HFFc6 (cell line): ENCODE measurements at regions not wholly inside any gene's neighbourhood (a gene's known extent, or its start where the extent isn't known, plus 50 kb on each side); places are given as distances from the start of the nearest gene placed in this dataset.
"Not testable (repeated sequence)": the region's sequence is repeated elsewhere in the genome, so short reads cannot be mapped to it uniquely, and the experiment has no call there.

Experiments used
- DNase-seq: peaks from one replicate; pipeline ENCODE4 v3.0.0-alpha.2; 2018
- H3K27ac Mint-ChIP-seq: 2 replicates; pipeline ENCODE4 v1.8.0; 2020; ENCODE audit warnings: mild to moderate bottlenecking, mixed read lengths
- H3K27me3 Mint-ChIP-seq: 2 replicates; pipeline ENCODE4 v1.8.0; 2021; ENCODE audit warnings: mild to moderate bottlenecking, moderate library complexity, mixed read lengths; ENCODE audit not compliant: insufficient read depth
- H3K36me3 Mint-ChIP-seq: 2 replicates; pipeline ENCODE4 v1.8.0; 2021; ENCODE audit warnings: low read depth, mixed read lengths
- H3K4me1 Mint-ChIP-seq: 2 replicates; pipeline ENCODE4 v1.8.0; 2020; ENCODE audit warnings: low read depth, mixed read lengths
- H3K4me3 Mint-ChIP-seq: 2 replicates; pipeline ENCODE4 v1.8.0; 2020; ENCODE audit warnings: mild to moderate bottlenecking, moderate library complexity, mixed read lengths
- H3K9me3 Mint-ChIP-seq: 2 replicates; pipeline ENCODE4 v1.8.0; 2020; ENCODE audit warnings: mild to moderate bottlenecking, mixed read lengths
- TF ChIP-seq, protein P1 (sequence below): fragments of 200-600 bp; sonication (generic); IDR thresholded peaks from 2 replicates; pipeline ENCODE4 v1.5.0; 2021; ENCODE audit warnings: antibody characterized with exemption, mild to moderate bottlenecking

DNA sequence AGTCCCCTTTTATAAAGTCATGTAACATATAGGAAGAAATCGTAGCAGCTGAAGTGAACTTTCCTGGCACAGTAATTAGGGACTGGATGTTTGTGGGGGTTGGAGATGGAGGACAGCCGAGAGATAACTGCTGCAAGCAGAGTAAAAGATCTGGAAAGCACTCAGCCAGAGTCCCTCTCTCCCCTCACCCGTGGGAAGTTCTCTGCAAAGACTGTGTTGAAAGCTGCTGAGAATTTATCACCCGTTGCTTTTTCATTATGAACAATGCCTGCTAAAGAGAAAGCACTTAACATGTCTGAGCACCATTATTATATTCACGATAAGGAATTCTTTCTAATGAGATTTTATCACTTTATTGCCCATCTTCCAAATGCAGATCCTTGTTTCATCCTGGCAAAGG is 248.8 kb downstream of the SHOX2 start:
- TF ChIP-seq, protein P1, sequence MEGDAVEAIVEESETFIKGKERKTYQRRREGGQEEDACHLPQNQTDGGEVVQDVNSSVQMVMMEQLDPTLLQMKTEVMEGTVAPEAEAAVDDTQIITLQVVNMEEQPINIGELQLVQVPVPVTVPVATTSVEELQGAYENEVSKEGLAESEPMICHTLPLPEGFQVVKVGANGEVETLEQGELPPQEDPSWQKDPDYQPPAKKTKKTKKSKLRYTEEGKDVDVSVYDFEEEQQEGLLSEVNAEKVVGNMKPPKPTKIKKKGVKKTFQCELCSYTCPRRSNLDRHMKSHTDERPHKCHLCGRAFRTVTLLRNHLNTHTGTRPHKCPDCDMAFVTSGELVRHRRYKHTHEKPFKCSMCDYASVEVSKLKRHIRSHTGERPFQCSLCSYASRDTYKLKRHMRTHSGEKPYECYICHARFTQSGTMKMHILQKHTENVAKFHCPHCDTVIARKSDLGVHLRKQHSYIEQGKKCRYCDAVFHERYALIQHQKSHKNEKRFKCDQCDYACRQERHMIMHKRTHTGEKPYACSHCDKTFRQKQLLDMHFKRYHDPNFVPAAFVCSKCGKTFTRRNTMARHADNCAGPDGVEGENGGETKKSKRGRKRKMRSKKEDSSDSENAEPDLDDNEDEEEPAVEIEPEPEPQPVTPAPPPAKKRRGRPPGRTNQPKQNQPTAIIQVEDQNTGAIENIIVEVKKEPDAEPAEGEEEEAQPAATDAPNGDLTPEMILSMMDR: no peak
- H3K27me3 Mint-ChIP-seq: no peaks in the 10 kb centered on the region; the same call in 1 of the 2 replicates
- H3K9me3 Mint-ChIP-seq: peaks cover 5% of the 10 kb centered on the region; the same call in 1 of the 2 replicates
- no peak for DNase-seq
- H3K4me3 Mint-ChIP-seq: no peak overlapping the region
- H3K4me1 Mint-ChIP-seq: peaks cover 21% of the 10 kb centered on the region
- H3K36me3 Mint-ChIP-seq: 0 out of 2 replicates have a peak, but pooled peaks cover 5% of the 10 kb centered on the region
- no peak overlapping the region for H3K27ac Mint-ChIP-seq

DNA sequence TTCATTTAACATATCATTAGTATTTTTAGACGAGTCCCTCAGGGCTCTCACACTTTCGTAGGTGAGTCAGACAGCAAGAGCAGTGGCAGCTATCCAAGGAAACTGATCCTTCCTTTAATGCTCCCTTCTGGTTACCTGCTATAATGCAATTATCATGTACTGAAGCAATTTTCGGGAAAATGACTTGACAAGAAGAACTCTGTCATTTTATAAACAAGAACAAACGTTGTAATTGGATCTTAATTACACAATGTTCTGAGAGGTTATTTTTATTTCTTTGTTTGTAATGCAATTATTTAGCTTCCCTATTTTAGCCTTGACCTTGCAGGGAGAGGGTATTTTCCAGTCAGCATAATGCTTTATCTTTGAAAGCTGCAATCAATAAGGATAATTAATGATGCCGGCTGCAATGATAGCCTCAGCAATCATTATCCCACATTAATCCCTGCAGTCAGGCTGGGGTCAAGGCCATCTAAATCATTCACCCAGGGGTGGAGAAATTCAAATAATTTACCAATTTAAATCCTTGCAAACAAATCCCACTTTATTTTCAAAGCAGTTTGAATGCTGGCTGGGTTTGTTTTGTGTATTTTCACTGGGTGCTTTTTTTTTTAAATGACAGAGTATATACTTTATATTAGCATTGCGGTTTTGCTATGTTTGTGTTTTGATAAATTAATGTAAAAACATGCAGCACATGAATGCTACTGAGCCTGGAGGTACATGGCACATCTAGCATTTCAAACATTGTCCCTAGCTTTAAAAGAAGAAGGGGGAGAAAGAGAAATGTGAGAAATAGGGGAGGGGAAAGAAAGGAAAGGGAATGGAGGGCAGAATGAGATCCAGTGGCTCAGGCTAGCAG is 249.9 kb downstream of the SHOX2 start:
- TF ChIP-seq, protein P1: no peak
- DNase-seq: no peak
- Mint-ChIP-seq H3K36me3 (0 out of 2 replicates have a peak, but pooled peaks cover 5% of the 10 kb centered on the region), H3K9me3 (peaks cover 5% of the 10 kb centered on the region; the same call in 1 of the 2 replicates), H3K27me3 (no peaks in the 10 kb centered on the region; the same call in 1 of the 2 replicates), H3K27ac (no peak overlapping the region), H3K4me3 (no peak overlapping the region), H3K4me1 (peaks cover 17% of the 10 kb centered on the region)

GRCh38 chr3:157845839-157846238 is 260.4 kb downstream of the SHOX2 start:
- not testable (repeated sequence) for H3K36me3 Mint-ChIP-seq, H3K9me3 Mint-ChIP-seq, H3K27ac Mint-ChIP-seq, H3K27me3 Mint-ChIP-seq, H3K4me1 Mint-ChIP-seq, H3K4me3 Mint-ChIP-seq, DNase-seq

DNA sequence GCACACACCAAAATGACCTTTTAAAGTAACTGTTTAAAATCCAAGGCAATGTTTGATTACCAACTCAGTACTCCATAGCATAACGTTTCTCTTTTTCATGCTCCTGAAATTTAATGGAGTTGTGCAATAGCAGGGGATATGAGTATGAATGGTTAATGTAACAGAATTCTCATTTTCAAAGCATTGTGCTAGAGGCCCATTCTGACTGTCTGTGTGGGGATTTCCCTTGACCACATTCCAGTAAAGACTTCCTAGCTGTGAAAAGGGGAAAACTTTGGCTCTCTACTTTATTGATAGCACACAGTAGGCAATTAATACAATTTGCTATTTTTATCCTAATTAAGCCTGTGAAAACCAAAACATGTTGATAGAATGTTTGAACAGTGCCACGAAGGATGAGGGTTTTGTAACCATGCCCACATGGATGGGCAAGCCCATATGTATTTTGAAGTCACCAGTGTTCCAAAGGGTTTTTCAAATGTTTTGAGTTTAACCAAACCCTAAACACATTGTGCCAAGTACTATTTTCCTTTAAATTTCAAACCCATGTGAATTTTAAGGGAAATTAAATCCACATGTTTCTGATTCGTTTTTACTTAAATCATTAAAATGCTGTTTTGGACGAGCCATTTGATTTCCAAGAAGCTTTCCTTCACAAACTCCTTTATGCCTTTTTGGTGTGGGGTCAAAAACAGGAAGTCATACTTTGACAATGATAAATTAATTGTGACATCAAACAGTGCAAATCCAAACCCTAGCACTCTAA is 261.2 kb downstream of the SHOX2 start:
- TF ChIP-seq, protein P1: no peak
- Mint-ChIP-seq H3K36me3 (no peaks in the 10 kb centered on the region), H3K4me3 (no peak overlapping the region), H3K27me3 (no peaks in the 10 kb centered on the region), H3K4me1 (no peaks in the 10 kb centered on the region; the same call in 1 of the 2 replicates), H3K9me3 (no peaks in the 10 kb centered on the region), H3K27ac (no peak overlapping the region)
- DNase-seq: no peak

- H3K27ac Mint-ChIP-seq: no peak overlapping the region
- no peaks in the 10 kb centered on the region; the same call in 1 of the 2 replicates for H3K4me1 Mint-ChIP-seq
- H3K27me3 Mint-ChIP-seq: no peaks in the 10 kb centered on the region
- no peak for DNase-seq
- TF ChIP-seq, protein P1: no peak
- no peaks in the 10 kb centered on the region for H3K9me3 Mint-ChIP-seq
- no peaks in the 10 kb centered on the region for H3K36me3 Mint-ChIP-seq
- H3K4me3 Mint-ChIP-seq: no peak overlapping the region
Observed at GRCh38 chr3:157844216-157844615, 262.0 kb downstream of the SHOX2 start.

GRCh38 chr3:157841029-157841428 is 265.2 kb downstream of the SHOX2 start:
- H3K4me3 Mint-ChIP-seq: no peak overlapping the region
- TF ChIP-seq, protein P1: no peak
- no peaks in the 10 kb centered on the region for H3K27me3 Mint-ChIP-seq
- no peaks in the 10 kb centered on the region for H3K36me3 Mint-ChIP-seq
- peaks cover 26% of the 10 kb centered on the region for H3K4me1 Mint-ChIP-seq
- no peak overlapping the region for H3K27ac Mint-ChIP-seq
- no peaks in the 10 kb centered on the region for H3K9me3 Mint-ChIP-seq
- no peak for DNase-seq
